HL-60 (cell line): ENCODE measurements at regions not wholly inside any gene's neighbourhood (a gene's known extent, or its start where the extent isn't known, plus 50 kb on each side); places are given as distances from the start of the nearest gene placed in this dataset.

ENCODE experiments used
- DNase-seq, 2 experiments: peaks; one replicate each; pipeline ENCODE4 v3.0.0-alpha.2; 2010 to 2020; ENCODE audit warnings: low read depth in 1 of 2, low spot score in 1 of 2
- H3K27ac ChIP-seq: fragments of 250-450 bp; sonication (Bioruptor Pico); replicated peaks from 2 replicates; pipeline ENCODE4 v1.5.1; 2020; ENCODE audit warnings: mild to moderate bottlenecking, moderate library complexity
- H3K27me3 ChIP-seq: fragments of 250-450 bp; sonication (Bioruptor Pico); 2 replicates; pipeline ENCODE4 v1.5.1; 2021; ENCODE audit warnings: mild to moderate bottlenecking, moderate library complexity; ENCODE audit not compliant: insufficient read depth, poor library complexity, severe bottlenecking
- H3K4me3 ChIP-seq: replicated peaks from 2 replicates; pipeline ENCODE4 v1.5.1; 2011; ENCODE audit warnings: mild to moderate bottlenecking, control low read depth, low read length; ENCODE audit not compliant: insufficient read depth
- GABPA ChIP-seq: IDR thresholded peaks from 2 replicates; pipeline ENCODE4 v1.6.1; 2012; ENCODE audit warnings: low read depth
- POLR2AphosphoS5 ChIP-seq: IDR thresholded peaks from 2 replicates; pipeline ENCODE4 v1.6.1; 2012; ENCODE audit warnings: low read depth
- SPI1 ChIP-seq: IDR thresholded peaks from 2 replicates; pipeline ENCODE4 v1.6.1; 2012; ENCODE audit warnings: low read depth, mild to moderate bottlenecking, borderline replicate concordance
- TF ChIP-seq, protein P1 (sequence below): IDR thresholded peaks from one replicate; pipeline ENCODE4 v1.5.1; 2011; ENCODE audit warnings: low read length, control low read depth, inconsistent platforms; ENCODE audit not compliant: insufficient read depth
- TF ChIP-seq, protein P2 (sequence below): IDR thresholded peaks from 2 replicates; pipeline ENCODE4 v1.6.1; 2012; ENCODE audit warnings: low read depth; ENCODE audit not compliant: insufficient replicate concordance

DNA sequence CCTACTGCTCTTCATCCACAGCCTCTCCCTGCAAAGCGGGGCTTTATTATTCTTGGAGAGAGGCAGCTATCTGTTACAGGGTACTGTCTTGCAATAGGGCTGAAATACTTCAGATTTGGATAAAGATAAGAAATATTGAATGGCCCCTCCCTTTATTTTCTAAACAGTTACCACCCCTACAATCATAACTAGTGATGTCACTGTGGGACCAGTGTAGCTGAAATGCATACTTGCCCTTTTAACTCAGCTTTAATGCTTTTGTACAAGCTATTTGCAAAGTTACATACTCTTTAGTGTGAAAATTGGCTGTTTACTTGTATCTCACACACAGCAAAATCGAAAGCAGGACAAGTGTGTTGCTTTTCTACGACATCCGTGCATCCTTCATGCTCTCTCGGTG, 261.7 kb upstream of the GATB start:
- Histone ChIP-seq H3K4me3 (no peak overlapping the region), H3K27me3 (no peaks in the 10 kb centered on the region), H3K27ac (no peak overlapping the region)
- TF ChIP-seq GABPA (no peak), POLR2AphosphoS5 (no peak), SPI1 (no peak)
- TF ChIP-seq, protein P1, sequence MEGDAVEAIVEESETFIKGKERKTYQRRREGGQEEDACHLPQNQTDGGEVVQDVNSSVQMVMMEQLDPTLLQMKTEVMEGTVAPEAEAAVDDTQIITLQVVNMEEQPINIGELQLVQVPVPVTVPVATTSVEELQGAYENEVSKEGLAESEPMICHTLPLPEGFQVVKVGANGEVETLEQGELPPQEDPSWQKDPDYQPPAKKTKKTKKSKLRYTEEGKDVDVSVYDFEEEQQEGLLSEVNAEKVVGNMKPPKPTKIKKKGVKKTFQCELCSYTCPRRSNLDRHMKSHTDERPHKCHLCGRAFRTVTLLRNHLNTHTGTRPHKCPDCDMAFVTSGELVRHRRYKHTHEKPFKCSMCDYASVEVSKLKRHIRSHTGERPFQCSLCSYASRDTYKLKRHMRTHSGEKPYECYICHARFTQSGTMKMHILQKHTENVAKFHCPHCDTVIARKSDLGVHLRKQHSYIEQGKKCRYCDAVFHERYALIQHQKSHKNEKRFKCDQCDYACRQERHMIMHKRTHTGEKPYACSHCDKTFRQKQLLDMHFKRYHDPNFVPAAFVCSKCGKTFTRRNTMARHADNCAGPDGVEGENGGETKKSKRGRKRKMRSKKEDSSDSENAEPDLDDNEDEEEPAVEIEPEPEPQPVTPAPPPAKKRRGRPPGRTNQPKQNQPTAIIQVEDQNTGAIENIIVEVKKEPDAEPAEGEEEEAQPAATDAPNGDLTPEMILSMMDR, result no peak
- TF ChIP-seq, protein P2, sequence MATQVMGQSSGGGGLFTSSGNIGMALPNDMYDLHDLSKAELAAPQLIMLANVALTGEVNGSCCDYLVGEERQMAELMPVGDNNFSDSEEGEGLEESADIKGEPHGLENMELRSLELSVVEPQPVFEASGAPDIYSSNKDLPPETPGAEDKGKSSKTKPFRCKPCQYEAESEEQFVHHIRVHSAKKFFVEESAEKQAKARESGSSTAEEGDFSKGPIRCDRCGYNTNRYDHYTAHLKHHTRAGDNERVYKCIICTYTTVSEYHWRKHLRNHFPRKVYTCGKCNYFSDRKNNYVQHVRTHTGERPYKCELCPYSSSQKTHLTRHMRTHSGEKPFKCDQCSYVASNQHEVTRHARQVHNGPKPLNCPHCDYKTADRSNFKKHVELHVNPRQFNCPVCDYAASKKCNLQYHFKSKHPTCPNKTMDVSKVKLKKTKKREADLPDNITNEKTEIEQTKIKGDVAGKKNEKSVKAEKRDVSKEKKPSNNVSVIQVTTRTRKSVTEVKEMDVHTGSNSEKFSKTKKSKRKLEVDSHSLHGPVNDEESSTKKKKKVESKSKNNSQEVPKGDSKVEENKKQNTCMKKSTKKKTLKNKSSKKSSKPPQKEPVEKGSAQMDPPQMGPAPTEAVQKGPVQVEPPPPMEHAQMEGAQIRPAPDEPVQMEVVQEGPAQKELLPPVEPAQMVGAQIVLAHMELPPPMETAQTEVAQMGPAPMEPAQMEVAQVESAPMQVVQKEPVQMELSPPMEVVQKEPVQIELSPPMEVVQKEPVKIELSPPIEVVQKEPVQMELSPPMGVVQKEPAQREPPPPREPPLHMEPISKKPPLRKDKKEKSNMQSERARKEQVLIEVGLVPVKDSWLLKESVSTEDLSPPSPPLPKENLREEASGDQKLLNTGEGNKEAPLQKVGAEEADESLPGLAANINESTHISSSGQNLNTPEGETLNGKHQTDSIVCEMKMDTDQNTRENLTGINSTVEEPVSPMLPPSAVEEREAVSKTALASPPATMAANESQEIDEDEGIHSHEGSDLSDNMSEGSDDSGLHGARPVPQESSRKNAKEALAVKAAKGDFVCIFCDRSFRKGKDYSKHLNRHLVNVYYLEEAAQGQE, result no peak
- DNase-seq, result no peak

- no peak for DNase-seq
- no peak overlapping the region for H3K4me3 ChIP-seq
- no peak for TF ChIP-seq SPI1
- TF ChIP-seq POLR2AphosphoS5, result no peak
- TF ChIP-seq, protein P2, result no peak
- TF ChIP-seq, protein P1, result no peak
- no peak for TF ChIP-seq GABPA
- H3K27me3 ChIP-seq, result no peaks in the 10 kb centered on the region
- H3K27ac ChIP-seq, result no peak overlapping the region
Observed at GRCh38 chr4:152021788-152022438, 261.1 kb upstream of the GATB start.

DNA sequence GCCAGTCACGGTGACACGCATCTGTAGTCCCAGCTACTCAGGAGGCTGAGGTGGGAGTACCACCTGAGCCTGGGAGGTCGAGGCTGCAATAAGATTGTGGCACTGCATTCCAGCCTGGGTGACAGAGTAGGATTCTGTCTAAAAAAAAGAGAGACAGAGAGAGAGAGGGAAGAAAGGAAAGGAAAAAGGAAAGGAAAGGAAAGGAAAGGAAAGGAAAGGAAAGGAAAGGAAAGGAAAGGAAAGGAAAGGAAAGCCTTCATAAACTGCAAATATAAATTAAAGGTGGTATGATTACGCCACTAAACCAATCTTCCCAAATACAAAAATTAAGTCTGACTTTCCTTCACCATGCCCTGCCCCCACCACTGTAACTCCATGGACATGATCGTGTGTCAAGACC, 259.3 kb upstream of the GATB start:
- DNase-seq, result no peak
- TF ChIP-seq GABPA (no peak), POLR2AphosphoS5 (no peak), SPI1 (no peak)
- TF ChIP-seq, protein P1, result no peak
- TF ChIP-seq, protein P2, result no peak
- H3K27me3 ChIP-seq, result no peaks in the 10 kb centered on the region
- H3K4me3 ChIP-seq, result no peak overlapping the region
- H3K27ac ChIP-seq, result no peak overlapping the region
